SK-N-SH (cell line): ENCODE measurements at regions not wholly inside any gene's neighbourhood (a gene's known extent, or its start where the extent isn't known, plus 50 kb on each side); places are given as distances from the start of the nearest gene placed in this dataset.

Source experiments
- CTCF ChIA-PET: fragments of 300-600, 350-600 bp; formaldehyde crosslinking; extraction: SDS; loops from one replicate; lab custom pipeline; 2021; lab: Yijun Ruan, JAX
- POLR2A ChIA-PET: fragments of 350-600 bp; sonication (Branson Sonifier 250); formaldehyde crosslinking; extraction: SDS; loops from one replicate; lab custom pipeline; 2020; ENCODE audit warnings: antibody characterized with exemption, inconsistent platforms; lab: Yijun Ruan, JAX
- DNase-seq: peaks from one replicate; pipeline ENCODE4 v3.0.0; 2012
- H2AFZ ChIP-seq: fragments of 200-600 bp; sonication (generic); 2 replicates; pipeline ENCODE4 v1.8.1; 2016; ENCODE audit warnings: antibody characterized with exemption, mild to moderate bottlenecking, low read depth
- H3F3A ChIP-seq: fragments of 200-600 bp; sonication (generic); replicated peaks from 2 replicates; pipeline ENCODE3; 2016; ENCODE audit warnings: antibody characterized with exemption, mild to moderate bottlenecking; ENCODE audit not compliant: insufficient read depth
- H3K27ac ChIP-seq, 2 experiments: fragments of 200-500 bp in 1 of 2; fragments of 200-600 bp in 1 of 2; sonication (Bioruptor generic) in 1 of 2; sonication (generic), shearing (Covaris generic) in 1 of 2; 2 replicates each; pipeline versions ENCODE4 v1.5.1 to v1.6.1; 2014 to 2016; ENCODE audit warnings: low read depth in 2 of 2, inconsistent platforms in 1 of 2, low read length in 1 of 2, mild to moderate bottlenecking in 1 of 2, mixed read lengths in 1 of 2
- H3K27me3 ChIP-seq: fragments of 200-600 bp; sonication (generic), shearing (Covaris generic); 2 replicates; pipeline ENCODE4 v1.6.1; 2016; ENCODE audit warnings: mixed run types; ENCODE audit not compliant: insufficient read depth
- H3K36me3 ChIP-seq, 2 experiments: fragments of 200-500 bp in 1 of 2; fragments of 200-600 bp in 1 of 2; sonication (Bioruptor generic) in 1 of 2; sonication (generic) in 1 of 2; replicated peaks in 1 of 2; 2 replicates each; pipeline versions ENCODE3 to v1.5.1; 2014 to 2016; ENCODE audit warnings: low read length in 1 of 2, mild to moderate bottlenecking in 1 of 2; ENCODE audit not compliant: insufficient read depth in 2 of 2, control insufficient read depth in 1 of 2
- H3K4me1 ChIP-seq, 2 experiments: fragments of 200-500 bp in 1 of 2; fragments of 200-600 bp in 1 of 2; sonication (Bioruptor generic) in 1 of 2; sonication (generic), shearing (Covaris generic) in 1 of 2; 2 replicates each; pipeline versions ENCODE4 v1.5.1 to v1.6.1; 2014 to 2016; ENCODE audit warnings: low read depth in 1 of 2, low read length in 1 of 2, mixed run types in 1 of 2; ENCODE audit not compliant: insufficient read depth in 2 of 2, control insufficient read depth in 1 of 2
- H3K4me2 ChIP-seq: fragments of 200-600 bp; sonication (generic), shearing (Covaris generic); 2 replicates; pipeline ENCODE4 v1.6.1; 2017; ENCODE audit warnings: mixed run types
- H3K4me3 ChIP-seq, 2 experiments: fragments of 200-500 bp in 1 of 2; fragments of 200-600 bp in 1 of 2; sonication (Bioruptor generic) in 1 of 2; sonication (generic), shearing (Covaris generic) in 1 of 2; 2 replicates each; pipeline versions ENCODE4 v1.5.1 to v1.8.1; 2014 to 2016; ENCODE audit warnings: low read depth in 2 of 2, inconsistent platforms in 1 of 2, low read length in 1 of 2, mild to moderate bottlenecking in 1 of 2, mixed read lengths in 1 of 2, moderate library complexity in 1 of 2
- H3K79me2 ChIP-seq: fragments of 200-600 bp; sonication (generic); 2 replicates; pipeline ENCODE4 v1.8.1; 2017; ENCODE audit warnings: mild to moderate bottlenecking; ENCODE audit not compliant: insufficient read depth
- H3K9ac ChIP-seq: fragments of 200-600 bp; sonication (generic); 2 replicates; pipeline ENCODE4 v1.6.1; 2017; ENCODE audit warnings: mixed run types
- H3K9me2 ChIP-seq: fragments of 200-600 bp; sonication (generic); 2 replicates; pipeline ENCODE4 v1.6.1; 2017; ENCODE audit warnings: mixed run types
- H3K9me3 ChIP-seq: fragments of 200-600 bp; sonication (generic); 2 replicates; pipeline ENCODE4 v1.6.1; 2017; ENCODE audit warnings: mixed run types, mild to moderate bottlenecking, moderate library complexity
- H4K20me1 ChIP-seq: fragments of 200-600 bp; sonication (generic); 2 replicates; pipeline ENCODE4 v1.6.1; 2017; ENCODE audit warnings: mild to moderate bottlenecking, mixed run types; ENCODE audit not compliant: insufficient read depth
- ELF1 ChIP-seq: IDR thresholded peaks from 2 replicates; pipeline ENCODE4 v1.4.0; 2012
- FOSL2 ChIP-seq: IDR thresholded peaks from 2 replicates; pipeline ENCODE4 v1.4.0; 2012; ENCODE audit warnings: low read depth, mild to moderate bottlenecking, moderate library complexity, borderline replicate concordance
- IRF3 ChIP-seq: fragments of 150-350 bp; IDR thresholded peaks from 2 replicates; pipeline ENCODE4 v1.6.1; 2016; ENCODE audit warnings: mild to moderate bottlenecking, low read depth, low read length
- JUND ChIP-seq: IDR thresholded peaks from 2 replicates; pipeline ENCODE4 v1.4.0; 2012
- MXI1 ChIP-seq: IDR thresholded peaks from 2 replicates; pipeline ENCODE4 v1.6.1; 2012; ENCODE audit warnings: mild to moderate bottlenecking, low read depth, low read length, improper control_type of control experiment
- NRF1 ChIP-seq: IDR thresholded peaks from 2 replicates; pipeline ENCODE4 v1.6.1; 2012; ENCODE audit warnings: low read depth, mild to moderate bottlenecking, low read length
- PBX3 ChIP-seq: IDR thresholded peaks from 2 replicates; pipeline ENCODE4; 2012
- POLR2AphosphoS5 ChIP-seq: IDR thresholded peaks from 2 replicates; pipeline ENCODE4 v1.6.1; 2012; ENCODE audit warnings: low read depth, low read length
- RAD21 ChIP-seq: IDR thresholded peaks from 2 replicates; pipeline ENCODE4 v1.6.1; 2012; ENCODE audit warnings: mild to moderate bottlenecking, low read length
- REST ChIP-seq: IDR thresholded peaks from 2 replicates; pipeline ENCODE4 v1.6.1; 2012; ENCODE audit warnings: mild to moderate bottlenecking, low read depth, low read length, moderate library complexity
- RFX5 ChIP-seq: IDR thresholded peaks from 2 replicates; pipeline ENCODE4 v1.6.1; 2012; ENCODE audit warnings: mild to moderate bottlenecking, improper control_type of control experiment, low read length
- SIN3A ChIP-seq: IDR thresholded peaks from 2 replicates; pipeline ENCODE4 v1.6.1; 2012; ENCODE audit warnings: low read depth, mild to moderate bottlenecking, low read length, moderate library complexity, borderline replicate concordance
- TAF1 ChIP-seq: IDR thresholded peaks from 2 replicates; pipeline ENCODE4 v1.6.1; 2012; ENCODE audit warnings: low read depth, mild to moderate bottlenecking, low read length, moderate library complexity, borderline replicate concordance
- WGBS: methylation state at CpG from one replicate; pipeline ENCODE4 v1.1.6; 2017; ENCODE audit warnings: low lambda C conversion rate; 5-methylcytosine and 5-hydroxymethylcytosine counted together

- Histone ChIP-seq H3K9me3 (no peaks in the 10 kb centered on the region), H3K79me2 (no peaks in the 10 kb centered on the region), H4K20me1 (no peaks in the 10 kb centered on the region), H3K9me2 (no peaks in the 10 kb centered on the region), H3K4me3 (no peak overlapping the region), H3K9ac (no peak overlapping the region), H3K4me2 (no peak overlapping the region), H3K36me3 (no peaks in the 10 kb centered on the region), H3K4me1 (no peaks in the 10 kb centered on the region), H3K27me3 (no peaks in the 10 kb centered on the region), H3K27ac (no peak overlapping the region), H2AFZ (no peak overlapping the region), H3F3A (no peaks in the 10 kb centered on the region)
- POLR2A ChIA-PET, result no interaction called here
- DNase-seq, result no peak
- WGBS, result 40% methylated on average over 5 of the region's 5 CpGs
- CTCF ChIA-PET, result interaction anchor here (1.0 kb wide), 1 partner anchor 200 kb away, joined by 3 read pairs; no protein-coding TSS in a partner anchor
- TF ChIP-seq SIN3A (no peak), NRF1 (no peak), RAD21 (no peak), MXI1 (no peak), POLR2AphosphoS5 (no peak), IRF3 (no peak), PBX3 (no peak), TAF1 (no peak), JUND (no peak), ELF1 (no peak), FOSL2 (no peak), REST (no peak), RFX5 (no peak)
Observed at GRCh38 chr10:28930514-28931495, 253.5 kb downstream of the BAMBI start.
